DMS53 treated with DMSO at 0.1 percent for 48 hours (cell line): ENCODE measurements at regions not wholly inside any gene's neighbourhood (a gene's known extent, or its start where the extent isn't known, plus 50 kb on each side); places are given as distances from the start of the nearest gene placed in this dataset.
"Not testable (repeated sequence)": the region's sequence is repeated elsewhere in the genome, so short reads cannot be mapped to it uniquely, and the experiment has no call there.

Source experiments
- DNase-seq: peaks from one replicate; lab custom pipeline; 2025; ENCODE audit not compliant: unreplicated experiment; lab: John Stamatoyannopoulos, UW

GRCh38 chr5:166712447-166713185, 1578.8 kb upstream of the WWC1 start:
- DNase-seq, result no peak

DNA sequence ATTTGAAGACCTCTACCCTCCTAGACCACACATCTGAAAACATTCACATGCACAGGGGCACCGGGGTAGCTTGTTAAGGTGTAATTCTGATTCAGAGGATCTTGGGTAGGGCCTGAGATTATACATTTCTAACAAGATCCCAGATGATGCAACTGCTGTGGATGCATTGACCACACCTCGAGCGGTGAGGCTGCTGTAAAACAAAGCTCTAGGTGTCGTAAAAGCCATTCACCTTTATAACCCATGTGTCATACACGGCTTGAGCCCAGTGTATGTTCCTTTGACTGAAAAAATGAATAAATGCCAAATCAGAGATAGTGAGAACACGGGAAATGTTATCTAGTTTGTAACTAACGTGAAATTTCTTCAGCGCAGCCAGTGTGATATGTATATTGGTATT, 1578.2 kb upstream of the WWC1 start:
- no peak for DNase-seq

DNA sequence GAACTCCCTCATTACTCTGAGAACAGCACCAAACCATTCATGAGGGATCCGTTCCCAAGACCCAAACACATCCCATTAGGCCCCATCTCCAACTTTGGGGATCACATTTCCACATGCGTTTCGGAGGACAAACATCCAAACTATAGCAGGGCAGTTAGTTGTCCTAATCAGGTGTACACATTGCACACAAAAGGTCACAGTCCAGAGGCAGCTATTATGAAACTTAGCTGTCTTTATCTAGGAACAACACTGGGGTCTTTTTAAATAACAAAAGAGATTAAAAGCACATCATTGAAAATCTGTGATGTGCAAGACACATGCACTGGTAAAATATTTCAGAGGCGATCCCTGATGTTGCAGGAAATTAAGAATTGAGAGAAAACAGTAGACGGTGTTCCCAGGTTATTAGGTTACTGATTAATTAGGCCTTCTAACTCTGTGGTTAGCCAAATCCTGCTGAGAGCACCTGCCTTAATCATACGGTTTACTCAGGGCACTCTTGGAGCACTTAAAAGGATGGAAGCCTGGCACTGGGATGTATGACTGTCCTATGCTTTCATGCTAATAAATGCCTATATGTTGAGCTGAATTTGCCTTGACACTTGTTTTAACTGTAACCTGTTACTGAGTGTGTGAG, 1574.5 kb upstream of the WWC1 start:
- no peak for DNase-seq

- no peak for DNase-seq
Observed at GRCh38 chr5:166719991-166720390, 1571.5 kb upstream of the WWC1 start.

GRCh38 chr5:166722939-166723338, 1568.5 kb upstream of the WWC1 start:
- no peak for DNase-seq

DNA sequence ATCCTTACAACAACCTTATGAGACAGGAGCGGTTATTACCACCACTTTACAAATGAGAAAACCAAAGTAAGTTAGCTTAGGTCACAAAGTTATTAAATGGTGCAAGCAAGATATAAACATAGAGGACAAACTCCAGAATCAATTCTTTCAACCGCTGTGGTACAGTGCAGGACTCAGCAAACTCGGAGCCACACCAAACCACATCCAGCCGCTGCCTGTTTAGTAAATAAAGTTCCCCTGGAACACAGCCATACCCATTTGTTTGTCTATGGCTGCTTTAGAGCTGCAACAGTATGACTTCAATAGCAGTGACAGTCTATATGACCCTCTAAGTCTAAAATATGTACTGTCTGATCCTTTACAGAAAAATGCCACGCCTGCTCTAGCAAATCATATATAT, 1567.2 kb upstream of the WWC1 start:
- no peak for DNase-seq

DNA sequence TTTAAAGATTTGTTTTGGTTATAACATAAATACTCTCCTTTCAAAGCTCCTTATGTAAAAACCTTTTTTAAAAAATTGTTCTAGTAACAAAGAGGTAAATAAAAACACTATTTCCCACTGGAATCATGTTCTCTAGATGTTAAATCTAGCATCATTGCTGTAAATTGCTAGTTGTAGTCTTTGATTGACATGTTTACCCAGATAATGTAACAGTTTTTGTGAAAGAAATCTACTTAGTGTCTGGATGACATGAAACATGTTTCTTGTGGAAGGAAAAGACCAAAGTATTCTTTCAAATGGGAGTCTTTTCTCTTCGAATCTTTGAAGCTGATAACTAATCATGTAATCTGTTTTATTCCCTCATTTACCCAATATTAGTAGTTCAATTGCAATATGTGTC, 1565.9 kb upstream of the WWC1 start:
- DNase-seq, result no peak

- DNase-seq, result no peak
Observed at GRCh38 chr5:166726406-166726805, 1565.0 kb upstream of the WWC1 start.

GRCh38 chr5:166742951-166743350, 1548.5 kb upstream of the WWC1 start:
- DNase-seq, result not testable (repeated sequence)

DNA sequence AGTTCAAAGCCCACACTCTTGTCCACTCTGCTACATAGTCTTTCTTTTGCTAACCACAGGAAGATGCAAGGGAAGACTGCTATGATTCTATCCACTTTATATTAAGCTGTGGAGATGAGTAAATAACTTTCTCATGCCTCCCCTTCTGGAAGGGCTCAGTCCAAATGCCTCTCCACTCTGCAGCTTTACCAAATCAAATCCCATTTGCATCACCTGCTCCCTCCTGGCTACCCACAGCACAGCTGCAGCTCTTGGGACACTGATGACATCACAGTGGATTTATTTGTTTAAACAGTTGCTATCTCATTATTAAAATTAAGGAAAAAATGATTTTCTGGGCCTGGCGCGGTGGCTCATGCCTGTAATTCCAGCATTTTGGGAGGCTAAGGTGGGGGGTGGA, 1544.9 kb upstream of the WWC1 start:
- DNase-seq, result no peak

GRCh38 chr5:166750376-166750775, 1541.1 kb upstream of the WWC1 start:
- DNase-seq, result no peak

GRCh38 chr5:166758151-166758550, 1533.3 kb upstream of the WWC1 start:
- no peak for DNase-seq

DNA sequence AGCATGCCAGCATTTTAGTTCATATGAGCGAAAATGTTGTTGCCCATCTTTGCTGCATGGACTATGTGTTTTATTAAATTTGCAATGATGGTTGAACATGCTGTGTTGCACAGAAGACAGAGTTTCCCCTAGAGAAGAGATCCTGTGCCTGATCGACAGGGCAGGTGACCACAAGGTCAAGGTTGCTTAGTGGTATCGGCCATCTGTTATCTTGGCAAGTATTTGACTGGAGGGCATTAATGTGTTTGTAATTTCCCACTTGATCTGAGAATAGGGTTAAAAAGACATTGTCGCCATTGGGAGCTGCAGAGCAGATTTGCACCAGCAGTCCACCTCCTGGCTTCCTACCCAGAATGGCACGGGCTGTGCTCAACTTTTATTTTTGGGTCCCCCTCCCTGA, 1523.6 kb upstream of the WWC1 start:
- no peak for DNase-seq

- no peak for DNase-seq
Observed at GRCh38 chr5:166768536-166768935, 1522.9 kb upstream of the WWC1 start.

DNA sequence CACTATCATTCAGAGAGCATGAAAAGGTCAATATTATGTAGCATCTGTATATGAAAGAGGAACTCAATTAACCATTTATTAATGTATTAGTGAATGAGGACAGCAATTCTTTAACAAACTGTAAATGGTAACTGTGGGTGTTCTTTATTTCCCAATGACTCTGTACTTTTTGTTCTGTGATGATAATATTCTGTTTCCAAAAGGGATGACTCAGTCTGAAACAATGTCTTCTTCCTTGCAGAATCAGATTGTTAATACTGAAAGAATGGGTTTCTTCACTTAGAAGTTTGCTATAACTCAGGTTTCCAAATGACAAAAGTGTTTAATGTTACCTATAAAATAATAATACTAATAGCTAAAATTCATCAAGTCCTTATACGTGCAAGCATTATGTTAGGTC, 1518.7 kb upstream of the WWC1 start:
- no peak for DNase-seq

- no peak for DNase-seq
Observed at GRCh38 chr5:166781737-166782136, 1509.7 kb upstream of the WWC1 start.

DNA sequence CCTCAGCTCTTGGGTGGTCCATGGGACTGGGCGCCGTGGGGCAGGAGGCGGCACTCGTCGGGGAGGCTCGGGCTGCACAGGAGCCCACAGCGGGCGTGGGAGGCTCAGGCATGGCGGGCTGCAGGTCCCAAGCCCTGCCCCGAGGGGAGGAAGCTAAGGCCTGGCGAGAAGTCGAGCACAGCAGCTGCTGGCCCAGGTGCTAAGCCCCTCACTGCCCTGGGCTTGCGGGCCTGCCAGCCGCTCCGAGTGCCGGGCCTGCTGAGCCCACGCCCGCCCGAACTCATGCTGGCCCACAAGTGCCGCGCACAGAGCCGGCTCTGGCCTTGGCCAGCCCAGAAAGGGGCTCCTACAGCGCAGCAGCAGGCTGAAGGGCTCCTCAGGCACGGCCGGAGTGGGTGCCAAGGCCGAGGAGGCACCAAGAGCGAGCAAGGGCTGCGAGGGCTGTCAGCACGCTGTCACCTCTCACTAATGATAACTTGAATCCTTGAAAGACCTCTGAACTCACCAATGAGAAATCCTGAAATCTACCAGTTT, 1506.8 kb upstream of the WWC1 start:
- DNase-seq, result no peak

- DNase-seq, result no peak
Observed at GRCh38 chr5:166786178-166786577, 1505.3 kb upstream of the WWC1 start.

DNA sequence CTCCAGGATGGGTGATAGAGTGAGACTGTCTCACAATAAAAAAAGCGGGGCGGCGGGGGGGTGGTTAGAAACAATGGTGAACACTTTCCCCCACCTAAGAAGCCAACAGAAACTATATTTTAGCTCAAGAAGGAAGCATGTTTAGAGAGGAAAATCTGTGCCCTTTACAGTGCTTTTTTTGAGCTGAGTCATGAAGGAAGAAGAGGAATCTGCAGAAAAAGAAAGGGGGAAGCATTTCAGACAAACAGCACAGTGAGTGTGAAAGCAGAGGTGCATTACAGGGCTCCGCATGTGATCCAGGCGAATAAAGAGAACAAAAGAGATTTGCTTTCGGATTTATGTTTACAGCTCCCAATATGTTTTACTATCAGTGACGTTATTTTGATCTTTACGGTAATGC, 1504.6 kb upstream of the WWC1 start:
- DNase-seq, result no peak

GRCh38 chr5:166788050-166788449, 1503.4 kb upstream of the WWC1 start:
- no peak for DNase-seq

DNA sequence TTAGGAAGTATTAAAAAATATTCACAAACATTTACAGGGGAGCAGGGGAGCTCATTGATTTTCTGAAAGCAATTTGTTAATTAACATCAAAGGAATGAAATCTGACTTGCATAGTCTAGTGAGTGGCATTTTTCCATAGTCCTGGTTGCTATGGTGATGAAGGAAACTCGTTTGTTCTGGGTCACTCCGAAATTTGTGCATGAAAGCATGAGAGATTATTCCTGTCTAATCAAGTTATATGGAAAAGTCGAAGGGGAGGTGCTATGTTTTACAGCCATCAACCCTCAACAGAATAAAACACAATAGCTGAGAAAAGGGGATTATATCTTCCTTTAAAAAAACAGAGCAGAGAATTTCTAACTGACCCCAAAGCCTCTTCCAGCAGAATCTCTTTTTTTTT, 1495.7 kb upstream of the WWC1 start:
- DNase-seq, result no peak

DNA sequence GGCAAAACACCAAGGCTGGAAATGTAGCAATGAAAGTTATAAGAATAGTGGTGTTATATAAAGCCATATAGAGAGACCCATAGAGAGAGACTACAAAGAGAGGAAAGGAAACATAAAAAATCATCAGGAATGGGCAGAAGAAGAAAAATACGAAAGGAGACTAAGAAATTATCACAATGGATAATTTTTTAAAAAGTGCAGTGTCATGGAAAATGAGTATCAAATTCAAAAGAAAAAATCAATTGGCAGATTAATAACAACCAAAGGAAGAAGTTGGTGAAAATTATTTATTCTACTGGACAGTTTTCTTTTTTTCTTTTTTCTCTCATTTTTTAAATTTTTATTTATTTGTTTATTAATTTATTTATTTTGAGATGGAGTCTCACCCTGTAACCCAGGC, 1488.4 kb upstream of the WWC1 start:
- no peak for DNase-seq

DNA sequence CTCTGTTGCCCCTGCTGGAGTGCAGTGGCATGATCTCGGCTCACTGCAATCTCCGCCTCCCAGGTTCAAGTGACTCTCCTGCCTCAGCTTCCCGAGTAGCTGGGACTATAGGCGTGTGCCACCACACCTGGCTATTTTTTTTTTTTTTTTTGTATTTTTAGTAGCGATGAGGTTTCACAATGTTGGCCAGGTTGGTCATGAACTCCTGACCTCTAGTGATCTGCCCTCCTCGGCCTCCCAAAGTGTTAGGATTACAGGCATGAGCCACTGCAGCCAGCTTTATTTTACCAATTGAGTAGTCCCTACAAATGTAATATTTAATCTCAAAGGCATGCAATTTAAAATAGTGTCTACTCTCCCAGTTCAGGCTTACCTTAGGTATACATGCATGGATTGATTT, 1487.2 kb upstream of the WWC1 start:
- DNase-seq, result not testable (repeated sequence)
